ENCODE measurements at regions not wholly inside any gene's neighbourhood (a gene's known extent, or its start where the extent isn't known, plus 50 kb on each side); places are given as distances from the start of the nearest gene placed in this dataset.
A peak's percentile ranks its signal among the peaks of the same experiment; 100 is the strongest.

- DNase-seq: no peak
Observed at GRCh38 chr20:50413088-50413500, 97.1 kb upstream of the PTPN1 start.

GRCh38 chr20:50415021-50415515, 95.1 kb upstream of the PTPN1 start:
- peak; percentile 44 for DNase-seq

GRCh38 chr20:50415516-50416268, 94.5 kb upstream of the PTPN1 start:
- peak; percentile 44 for DNase-seq

GRCh38 chr20:50416269-50417022, 93.7 kb upstream of the PTPN1 start:
- DNase-seq: no peak

- no peak for DNase-seq
Observed at GRCh38 chr20:50417023-50417329, 93.2 kb upstream of the PTPN1 start.

GRCh38 chr20:50417484-50418235, 92.5 kb upstream of the PTPN1 start:
- DNase-seq: no peak

GRCh38 chr20:50418890-50419642, 91.1 kb upstream of the PTPN1 start:
- no peak for DNase-seq

GRCh38 chr20:50420380-50420779, 89.8 kb upstream of the PTPN1 start:
- DNase-seq: no peak

- DNase-seq: no peak
Observed at GRCh38 chr20:50421356-50422340, 88.5 kb upstream of the PTPN1 start.

- DNase-seq: no peak
Observed at GRCh38 chr20:50423758-50424157, 86.4 kb upstream of the PTPN1 start.

- DNase-seq: no peak
Observed at GRCh38 chr20:50425076-50425475, 85.1 kb upstream of the PTPN1 start.

GRCh38 chr20:50426866-50427718, 83.1 kb upstream of the PTPN1 start:
- no peak for DNase-seq

GRCh38 chr20:50427719-50428083, 82.5 kb upstream of the PTPN1 start:
- no peak for DNase-seq

- DNase-seq: no peak
Observed at GRCh38 chr20:50428097-50428828, 81.9 kb upstream of the PTPN1 start.

- DNase-seq: no peak
Observed at GRCh38 chr20:50429412-50429811, 80.8 kb upstream of the PTPN1 start.

- no peak for DNase-seq
Observed at GRCh38 chr20:50431066-50431450, 79.1 kb upstream of the PTPN1 start.

- DNase-seq: no peak
Observed at GRCh38 chr20:50433001-50433761, 77.0 kb upstream of the PTPN1 start.

- DNase-seq: no peak
Observed at GRCh38 chr20:50434321-50434652, 75.9 kb upstream of the PTPN1 start.

- no peak for DNase-seq
Observed at GRCh38 chr20:50434653-50435396, 75.4 kb upstream of the PTPN1 start.

All from NCI-H2029 treated with DMSO at 0.1 percent for 48 hours (cell line).